ENCODE measurements at regions not wholly inside any gene's neighbourhood (a gene's known extent, or its start where the extent isn't known, plus 50 kb on each side); places are given as distances from the start of the nearest gene placed in this dataset.

- TF ChIP-seq CTCF (IDR thresholded peaks at IDR 0.05) (peak; percentile 22), EZH2 (IDR thresholded peaks at IDR 0.05) (no peak)
These were observed 680.5 kb downstream of the DSC3 start for GRCh38 chr18:30361864-30362540.
